Endodermal cell (in vitro differentiated cells): ENCODE measurements at regions not wholly inside any gene's neighbourhood (a gene's known extent, or its start where the extent isn't known, plus 50 kb on each side); places are given as distances from the start of the nearest gene placed in this dataset.

Source experiments
- DNase-seq: peaks from one replicate; pipeline ENCODE4 v3.0.0-alpha.2; 2017
- H3K27ac ChIP-seq: 2 replicates; pipeline ENCODE4 v1.5.1; 2013; ENCODE audit warnings: mild to moderate bottlenecking, low read depth, low read length, moderate library complexity
- H3K27me3 ChIP-seq: 2 replicates; pipeline ENCODE4 v1.6.1; 2013; ENCODE audit warnings: mild to moderate bottlenecking, low read length, moderate library complexity; ENCODE audit not compliant: insufficient read depth, control insufficient read depth, poor library complexity, severe bottlenecking
- H3K36me3 ChIP-seq: 2 replicates; pipeline ENCODE4 v1.7.0; 2013; ENCODE audit warnings: mild to moderate bottlenecking, low read length, moderate library complexity; ENCODE audit not compliant: control insufficient read depth, insufficient read depth
- H3K4me1 ChIP-seq: one replicate; pipeline ENCODE4 v1.7.0; 2013; ENCODE audit warnings: low read length; ENCODE audit not compliant: control insufficient read depth, insufficient read depth
- H3K4me3 ChIP-seq: 2 replicates; pipeline ENCODE4 v1.5.1; 2013; ENCODE audit warnings: mild to moderate bottlenecking, low read length, moderate library complexity
- H3K9ac ChIP-seq: 2 replicates; pipeline ENCODE4 v1.6.1; 2013; ENCODE audit warnings: mild to moderate bottlenecking, low read length, moderate library complexity; ENCODE audit not compliant: poor library complexity, severe bottlenecking; ENCODE audit errors: extremely low read depth
- H3K9me3 ChIP-seq: 2 replicates; pipeline ENCODE4 v1.6.1; 2013; ENCODE audit warnings: mild to moderate bottlenecking, low read length, moderate library complexity; ENCODE audit not compliant: control insufficient read depth
- H3K27ac Mint-ChIP-seq: 2 replicates; pipeline ENCODE4 v1.8.0; 2020; ENCODE audit warnings: mixed read lengths
- H3K27me3 Mint-ChIP-seq: 2 replicates; pipeline ENCODE4 v1.8.0; 2021; ENCODE audit warnings: mild to moderate bottlenecking, mixed read lengths; ENCODE audit not compliant: insufficient read depth
- H3K36me3 Mint-ChIP-seq: 2 replicates; pipeline ENCODE4 v1.8.0; 2020; ENCODE audit warnings: low read depth, mixed read lengths
- H3K4me1 Mint-ChIP-seq: 2 replicates; pipeline ENCODE4 v1.8.0; 2020; ENCODE audit warnings: mixed read lengths
- H3K4me3 Mint-ChIP-seq: 2 replicates; pipeline ENCODE4 v1.8.0; 2020; ENCODE audit warnings: mild to moderate bottlenecking, moderate library complexity, mixed read lengths
- H3K9me3 Mint-ChIP-seq: 2 replicates; pipeline ENCODE4 v1.8.0; 2020; ENCODE audit warnings: mild to moderate bottlenecking, mixed read lengths
- CTCF ChIP-seq: fragments of 200-600 bp; sonication (generic); conservative IDR thresholded peaks from 2 replicates; pipeline ENCODE4 v1.5.0; 2021; ENCODE audit warnings: antibody characterized with exemption, mild to moderate bottlenecking
- WGBS, 2 experiments: methylation state at CpG; one replicate each; pipeline versions ENCODE4 v1.1.5 to v1.1.7; 2013; ENCODE audit warnings: missing lambda C conversion rate in 2 of 2, mixed read lengths in 1 of 2; ENCODE audit not compliant: insufficient coverage in 1 of 2, insufficient read length in 1 of 2; 5-methylcytosine and 5-hydroxymethylcytosine counted together

GRCh38 chr7:124692425-124692824 lies 73.2 kb downstream of the GPR37 start:
- WGBS, 2 experiments = 83% methylated on average over 1 of the region's 1 CpG; no CpG with 5 or more reads in 1 of the 2 experiments

GRCh38 chr7:124690840-124691239 lies 74.8 kb downstream of the GPR37 start:
- Histone ChIP-seq H3K4me3 (no peak overlapping the region), H3K9me3 (no peaks in the 10 kb centered on the region), H3K36me3 (no peaks in the 10 kb centered on the region), H3K27ac (no peak overlapping the region), H3K4me1 (no peaks in the 10 kb centered on the region), H3K9ac (no peak overlapping the region), H3K27me3 (no peaks in the 10 kb centered on the region)
- Mint-ChIP-seq H3K27ac (no peak overlapping the region), H3K36me3 (no peaks in the 10 kb centered on the region), H3K4me1 (peaks cover 2% of the 10 kb centered on the region), H3K27me3 (no peaks in the 10 kb centered on the region), H3K4me3 (no peak overlapping the region), H3K9me3 (no peaks in the 10 kb centered on the region)
- DNase-seq = no peak
- TF ChIP-seq CTCF = no peak

More at GRCh38 chr7:124692425-124692824, 73.2 kb downstream of the GPR37 start:
- no peak overlapping the region for H3K27ac ChIP-seq
- no peaks in the 10 kb centered on the region for H3K36me3 ChIP-seq
- no peak overlapping the region for H3K9ac ChIP-seq
- Mint-ChIP-seq H3K27me3 (no peaks in the 10 kb centered on the region), H3K4me1 (peaks cover 2% of the 10 kb centered on the region), H3K27ac (no peak overlapping the region), H3K9me3 (no peaks in the 10 kb centered on the region), H3K36me3 (no peaks in the 10 kb centered on the region), H3K4me3 (no peak overlapping the region)
- TF ChIP-seq CTCF = no peak
- H3K4me3 ChIP-seq = no peak overlapping the region
- no peaks in the 10 kb centered on the region for H3K9me3 ChIP-seq
- no peaks in the 10 kb centered on the region for H3K27me3 ChIP-seq
- no peaks in the 10 kb centered on the region for H3K4me1 ChIP-seq
- no peak for DNase-seq

GRCh38 chr7:124689931-124690330 lies 75.7 kb downstream of the GPR37 start:
- Mint-ChIP-seq H3K27me3 (no peaks in the 10 kb centered on the region), H3K4me1 (peaks cover 2% of the 10 kb centered on the region), H3K36me3 (no peaks in the 10 kb centered on the region), H3K4me3 (no peak overlapping the region), H3K27ac (no peak overlapping the region), H3K9me3 (no peaks in the 10 kb centered on the region)
- Histone ChIP-seq H3K4me1 (no peaks in the 10 kb centered on the region), H3K36me3 (no peaks in the 10 kb centered on the region), H3K4me3 (no peak overlapping the region), H3K9ac (no peak overlapping the region), H3K9me3 (no peaks in the 10 kb centered on the region), H3K27ac (no peak overlapping the region), H3K27me3 (no peaks in the 10 kb centered on the region)
- 96 to 100% methylated on average over 1 of the region's 1 CpG for WGBS, 2 experiments
- TF ChIP-seq CTCF = no peak
- no peak for DNase-seq
